SK-N-SH (cell line): ENCODE measurements at regions not wholly inside any gene's neighbourhood (a gene's known extent, or its start where the extent isn't known, plus 50 kb on each side); places are given as distances from the start of the nearest gene placed in this dataset.
A peak's percentile ranks its signal among the peaks of the same experiment; 100 is the strongest.

Source experiments
- CTCF ChIA-PET: fragments of 300-600, 350-600 bp; formaldehyde crosslinking; extraction: SDS; loops from one replicate; lab custom pipeline; 2021; lab: Yijun Ruan, JAX
- POLR2A ChIA-PET: fragments of 350-600 bp; sonication (Branson Sonifier 250); formaldehyde crosslinking; extraction: SDS; loops from one replicate; lab custom pipeline; 2020; ENCODE audit warnings: antibody characterized with exemption, inconsistent platforms; lab: Yijun Ruan, JAX
- DNase-seq: peaks from one replicate; pipeline ENCODE4 v3.0.0; 2012
- H2AFZ ChIP-seq: fragments of 200-600 bp; sonication (generic); 2 replicates; pipeline ENCODE4 v1.8.1; 2016; ENCODE audit warnings: antibody characterized with exemption, mild to moderate bottlenecking, low read depth
- H3F3A ChIP-seq: fragments of 200-600 bp; sonication (generic); replicated peaks from 2 replicates; pipeline ENCODE3; 2016; ENCODE audit warnings: antibody characterized with exemption, mild to moderate bottlenecking; ENCODE audit not compliant: insufficient read depth
- H3K27ac ChIP-seq, 2 experiments: fragments of 200-500 bp in 1 of 2; fragments of 200-600 bp in 1 of 2; sonication (Bioruptor generic) in 1 of 2; sonication (generic), shearing (Covaris generic) in 1 of 2; 2 replicates each; pipeline versions ENCODE4 v1.5.1 to v1.6.1; 2014 to 2016; ENCODE audit warnings: low read depth in 2 of 2, inconsistent platforms in 1 of 2, low read length in 1 of 2, mild to moderate bottlenecking in 1 of 2, mixed read lengths in 1 of 2
- H3K27me3 ChIP-seq: fragments of 200-600 bp; sonication (generic), shearing (Covaris generic); 2 replicates; pipeline ENCODE4 v1.6.1; 2016; ENCODE audit warnings: mixed run types; ENCODE audit not compliant: insufficient read depth
- H3K36me3 ChIP-seq, 2 experiments: fragments of 200-500 bp in 1 of 2; fragments of 200-600 bp in 1 of 2; sonication (Bioruptor generic) in 1 of 2; sonication (generic) in 1 of 2; replicated peaks in 1 of 2; 2 replicates each; pipeline versions ENCODE3 to v1.5.1; 2014 to 2016; ENCODE audit warnings: low read length in 1 of 2, mild to moderate bottlenecking in 1 of 2; ENCODE audit not compliant: insufficient read depth in 2 of 2, control insufficient read depth in 1 of 2
- H3K4me1 ChIP-seq, 2 experiments: fragments of 200-500 bp in 1 of 2; fragments of 200-600 bp in 1 of 2; sonication (Bioruptor generic) in 1 of 2; sonication (generic), shearing (Covaris generic) in 1 of 2; 2 replicates each; pipeline versions ENCODE4 v1.5.1 to v1.6.1; 2014 to 2016; ENCODE audit warnings: low read depth in 1 of 2, low read length in 1 of 2, mixed run types in 1 of 2; ENCODE audit not compliant: insufficient read depth in 2 of 2, control insufficient read depth in 1 of 2
- H3K4me2 ChIP-seq: fragments of 200-600 bp; sonication (generic), shearing (Covaris generic); 2 replicates; pipeline ENCODE4 v1.6.1; 2017; ENCODE audit warnings: mixed run types
- H3K4me3 ChIP-seq, 2 experiments: fragments of 200-500 bp in 1 of 2; fragments of 200-600 bp in 1 of 2; sonication (Bioruptor generic) in 1 of 2; sonication (generic), shearing (Covaris generic) in 1 of 2; 2 replicates each; pipeline versions ENCODE4 v1.5.1 to v1.8.1; 2014 to 2016; ENCODE audit warnings: low read depth in 2 of 2, inconsistent platforms in 1 of 2, low read length in 1 of 2, mild to moderate bottlenecking in 1 of 2, mixed read lengths in 1 of 2, moderate library complexity in 1 of 2
- H3K79me2 ChIP-seq: fragments of 200-600 bp; sonication (generic); 2 replicates; pipeline ENCODE4 v1.8.1; 2017; ENCODE audit warnings: mild to moderate bottlenecking; ENCODE audit not compliant: insufficient read depth
- H3K9ac ChIP-seq: fragments of 200-600 bp; sonication (generic); 2 replicates; pipeline ENCODE4 v1.6.1; 2017; ENCODE audit warnings: mixed run types
- H3K9me2 ChIP-seq: fragments of 200-600 bp; sonication (generic); 2 replicates; pipeline ENCODE4 v1.6.1; 2017; ENCODE audit warnings: mixed run types
- H3K9me3 ChIP-seq: fragments of 200-600 bp; sonication (generic); 2 replicates; pipeline ENCODE4 v1.6.1; 2017; ENCODE audit warnings: mixed run types, mild to moderate bottlenecking, moderate library complexity
- H4K20me1 ChIP-seq: fragments of 200-600 bp; sonication (generic); 2 replicates; pipeline ENCODE4 v1.6.1; 2017; ENCODE audit warnings: mild to moderate bottlenecking, mixed run types; ENCODE audit not compliant: insufficient read depth
- CHD2 ChIP-seq: fragments of 150-350 bp; IDR thresholded peaks from 2 replicates; pipeline ENCODE4 v1.6.1; 2018; ENCODE audit warnings: low read length; ENCODE audit not compliant: partially characterized antibody
- ELF1 ChIP-seq: IDR thresholded peaks from 2 replicates; pipeline ENCODE4 v1.4.0; 2012
- EP300 ChIP-seq, 2 experiments: IDR thresholded peaks; 2 replicates each; pipeline versions ENCODE4 v1.4.0 to v1.6.1; 2012; ENCODE audit warnings: borderline replicate concordance in 1 of 2, low read depth in 1 of 2, low read length in 1 of 2
- EZH2phosphoT487 ChIP-seq: fragments of 200-600 bp; sonication (generic); IDR thresholded peaks from 2 replicates; pipeline ENCODE4 v1.6.1; 2017; ENCODE audit warnings: low read depth, mixed run types, mild to moderate bottlenecking, antibody characterized with exemption, moderate library complexity, borderline replicate concordance
- FOSL2 ChIP-seq: IDR thresholded peaks from 2 replicates; pipeline ENCODE4 v1.4.0; 2012; ENCODE audit warnings: low read depth, mild to moderate bottlenecking, moderate library complexity, borderline replicate concordance
- FOXM1 ChIP-seq: IDR thresholded peaks from 2 replicates; pipeline ENCODE4 v1.4.0; 2012; ENCODE audit warnings: low read depth, mild to moderate bottlenecking
- JUND ChIP-seq: IDR thresholded peaks from 2 replicates; pipeline ENCODE4 v1.4.0; 2012
- MAX ChIP-seq: IDR thresholded peaks from 2 replicates; pipeline ENCODE4 v1.4.0; 2012; ENCODE audit warnings: low read depth
- MXI1 ChIP-seq: IDR thresholded peaks from 2 replicates; pipeline ENCODE4 v1.6.1; 2012; ENCODE audit warnings: mild to moderate bottlenecking, low read depth, low read length, improper control_type of control experiment
- NFIC ChIP-seq: IDR thresholded peaks from 2 replicates; pipeline ENCODE4 v1.4.0; 2012; ENCODE audit warnings: borderline replicate concordance
- RCOR1 ChIP-seq: fragments of 150-350 bp; IDR thresholded peaks from 2 replicates; pipeline ENCODE4 v1.6.1; 2017; ENCODE audit warnings: antibody characterized with exemption, low read length
- RFX5 ChIP-seq: IDR thresholded peaks from 2 replicates; pipeline ENCODE4 v1.6.1; 2012; ENCODE audit warnings: mild to moderate bottlenecking, improper control_type of control experiment, low read length
- RXRA ChIP-seq: IDR thresholded peaks from 2 replicates; pipeline ENCODE4 v1.4.0; 2012; ENCODE audit warnings: low read depth, mild to moderate bottlenecking, borderline replicate concordance
- SIN3A ChIP-seq: IDR thresholded peaks from 2 replicates; pipeline ENCODE4 v1.6.1; 2012; ENCODE audit warnings: low read depth, mild to moderate bottlenecking, low read length, moderate library complexity, borderline replicate concordance
- SMC3 ChIP-seq: IDR thresholded peaks from 2 replicates; pipeline ENCODE4 v1.6.1; 2012; ENCODE audit warnings: low read depth, low read length, improper control_type of control experiment
- TCF12 ChIP-seq: IDR thresholded peaks from 2 replicates; pipeline ENCODE4 v1.4.0; 2012
- TEAD4 ChIP-seq: IDR thresholded peaks from 2 replicates; pipeline ENCODE4 v1.4.0; 2012; ENCODE audit warnings: mild to moderate bottlenecking, borderline replicate concordance; ENCODE audit not compliant: insufficient read depth
- ZBTB33 ChIP-seq: IDR thresholded peaks from 2 replicates; pipeline ENCODE4 v1.4.0; 2012; ENCODE audit warnings: low read depth, borderline replicate concordance
- WGBS: methylation state at CpG from one replicate; pipeline ENCODE4 v1.1.6; 2017; ENCODE audit warnings: low lambda C conversion rate; 5-methylcytosine and 5-hydroxymethylcytosine counted together

- H3K36me3 ChIP-seq = no peaks in the 10 kb centered on the region
- no peak for DNase-seq
- no peak overlapping the region for H3K4me2 ChIP-seq
- H3F3A ChIP-seq = no peaks in the 10 kb centered on the region
- H4K20me1 ChIP-seq = no peaks in the 10 kb centered on the region
- H3K9me3 ChIP-seq = no peaks in the 10 kb centered on the region
- H3K4me3 ChIP-seq = no peak overlapping the region
- no peak overlapping the region for H3K9ac ChIP-seq
- no peaks in the 10 kb centered on the region for H3K9me2 ChIP-seq
- H3K79me2 ChIP-seq = no peaks in the 10 kb centered on the region
- peak overlapping the region in 1 of 2 experiments; percentile 100; a peak in 2 of 4 replicates for H3K27ac ChIP-seq
- WGBS = 85% methylated on average over 5 of the region's 5 CpGs
- H2AFZ ChIP-seq = no peak overlapping the region
- TF ChIP-seq CHD2 (no peak), FOSL2 (no peak), EP300 (IDR thresholded peaks at IDR 0.05; ENCODE audit: borderline replicate concordance in 1 of 2, low read depth in 1 of 2, low read length in 1 of 2) (no peak), MXI1 (no peak)
- H3K27me3 ChIP-seq = no peaks in the 10 kb centered on the region
- POLR2A ChIA-PET = no interaction called here
- CTCF ChIA-PET = interaction anchor here (1.0 to 2.6 kb wide), 3 partner anchors 9 to 221 kb away, joined by 3 to 16 read pairs (median 3); no protein-coding TSS in a partner anchor
- peaks cover 0 to 49% of the 10 kb centered on the region in 2 experiments; a peak in 2 of 4 replicates for H3K4me1 ChIP-seq
Measured at GRCh38 chr4:173761938-173762337, 231.9 kb upstream of the HAND2 start.

GRCh38 chr4:173761236-173761635 lies 231.2 kb upstream of the HAND2 start:
- Histone ChIP-seq H3K9ac (no peak overlapping the region), H3K36me3 (no peaks in the 10 kb centered on the region), H3K4me1 (peaks cover 0 to 45% of the 10 kb centered on the region in 2 experiments; a peak in 2 of 4 replicates), H2AFZ (no peak overlapping the region), H3K27ac (peak overlapping the region in 1 of 2 experiments; percentile 47; a peak in 1 of 4 replicates), H3K27me3 (no peaks in the 10 kb centered on the region), H3K9me2 (no peaks in the 10 kb centered on the region), H3K4me3 (no peak overlapping the region; a peak in 1 of 4 replicates), H3K79me2 (no peaks in the 10 kb centered on the region), H3F3A (no peaks in the 10 kb centered on the region), H3K9me3 (no peaks in the 10 kb centered on the region), H3K4me2 (no peak overlapping the region), H4K20me1 (no peaks in the 10 kb centered on the region)
- DNase-seq = no peak
- CTCF ChIA-PET = interaction anchor here (1.1 kb wide), 1 partner anchor 222 kb away, joined by 3 read pairs; no protein-coding TSS in a partner anchor
- no peak for TF ChIP-seq RFX5
- TF ChIP-seq FOSL2 = no peak
- no peak for TF ChIP-seq ZBTB33
- TF ChIP-seq MAX = no peak
- no peak for TF ChIP-seq TEAD4
- TF ChIP-seq ELF1 = no peak
- no peak for TF ChIP-seq EZH2phosphoT487
- TF ChIP-seq JUND = no peak
- no peak for TF ChIP-seq MXI1
- no peak for TF ChIP-seq SIN3A
- no peak for TF ChIP-seq FOXM1
- TF ChIP-seq RXRA = no peak
- no peak for TF ChIP-seq RCOR1
- TF ChIP-seq SMC3 = no peak
- TF ChIP-seq NFIC = no peak
- no peak for TF ChIP-seq TCF12
- 89% methylated on average over 5 of the region's 5 CpGs for WGBS
- POLR2A ChIA-PET = no interaction called here
